Left lung (tissue), 4 donors: ENCODE measurements at regions not wholly inside any gene's neighbourhood (a gene's known extent, or its start where the extent isn't known, plus 50 kb on each side); places are given as distances from the start of the nearest gene placed in this dataset.
A peak's percentile ranks its signal among the peaks of the same experiment; 100 is the strongest.

Source experiments
- ATAC-seq: fragments of 200-7000 bp; cut with Tn5 transposase; one replicate; pipeline ENCODE4 v1.9.1; 2020; ENCODE audit warnings: moderate library complexity
- DNase-seq, 4 donors: peaks; one replicate each; pipeline ENCODE4 v3.0.0-alpha.2; 2013 to 2020
- H3K27ac ChIP-seq, 2 donors: fragments of 200-600 bp; sonication (generic) in 1 of 2; one replicate each; pipeline versions ENCODE4 v1.5.0 to v1.8.0; 2020 to 2021
- H3K27me3 ChIP-seq, 2 donors: fragments of 200-600 bp; sonication (generic) in 1 of 2; one replicate each; pipeline versions ENCODE4 v1.5.0 to v1.8.0; 2020 to 2021
- H3K36me3 ChIP-seq, 2 donors: fragments of 200-600 bp; sonication (generic) in 1 of 2; one replicate each; pipeline versions ENCODE4 v1.5.0 to v1.8.0; 2020 to 2021
- H3K4me1 ChIP-seq, 2 donors: fragments of 200-600 bp; one replicate each; pipeline ENCODE4 v1.8.0; 2021
- H3K4me3 ChIP-seq, 2 donors: fragments of 200-600 bp; sonication (generic) in 1 of 2; one replicate each; pipeline versions ENCODE4 v1.5.0 to v1.8.0; 2020 to 2021; ENCODE audit warnings: mild to moderate bottlenecking in 1 of 2
- H3K9me3 ChIP-seq, 2 donors: fragments of 200-600 bp; sonication (generic) in 1 of 2; one replicate each; pipeline versions ENCODE4 v1.5.0 to v1.8.0; 2020 to 2021
- CTCF ChIP-seq, 2 donors: fragments of 200-600 bp; sonication (generic) in 1 of 2; IDR thresholded peaks; one replicate each; pipeline versions ENCODE4 v1.5.0 to v1.8.0; 2021; ENCODE audit warnings: antibody characterized with exemption in 2 of 2
- intact Hi-C, 2 donors: fragments of 100-400 bp; cut with DNase I; formaldehyde crosslinking; loops; one replicate each; pipeline versions ENCODE4 v1.11.2 to v1.14.2; 2022
- donor health status: DM: no; HTN: yes; CAD: no.
- donor health status: DM: no; HTN: no; CAD: no.

GRCh38 chr18:30632071-30632698 lies 410.4 kb downstream of the DSC3 start:
- Histone ChIP-seq H3K4me1 (no peaks in the 10 kb centered on the region), H3K9me3 (peaks cover 0 to 16% of the 10 kb centered on the region in 2 donors), H3K27ac (no peak overlapping the region), H3K4me3 (no peak overlapping the region), H3K27me3 (no peaks in the 10 kb centered on the region), H3K36me3 (no peaks in the 10 kb centered on the region)
- DNase-seq, result peak in 1 of 4 donors; percentile 24
- no peak for ATAC-seq
- intact Hi-C loops, result no loop called here
- no peak for TF ChIP-seq CTCF (IDR thresholded peaks at IDR 0.05)

- intact Hi-C loops, result loop anchor here in 1 of 2 donors (10.0 kb wide), 1 partner anchor 59 kb away; no protein-coding TSS in a partner anchor
These were observed 416.6 kb downstream of the DSC3 start for GRCh38 chr18:30625961-30626360.

GRCh38 chr18:30623401-30624065 lies 419.0 kb downstream of the DSC3 start:
- Histone ChIP-seq H3K27me3 (no peaks in the 10 kb centered on the region), H3K36me3 (no peaks in the 10 kb centered on the region), H3K9me3 (no peaks in the 10 kb centered on the region), H3K4me3 (no peak overlapping the region), H3K4me1 (no peaks in the 10 kb centered on the region), H3K27ac (no peak overlapping the region)
- intact Hi-C loops, result loop anchor here in 1 of 2 donors (10.0 kb wide), 1 partner anchor 61 kb away; no protein-coding TSS in a partner anchor
- no peak for TF ChIP-seq CTCF (IDR thresholded peaks at IDR 0.05)
- ATAC-seq (no peak), DNase-seq (no peak)

More at GRCh38 chr18:30625961-30626360, 416.6 kb downstream of the DSC3 start:
- no peak for TF ChIP-seq CTCF (IDR thresholded peaks at IDR 0.05)
- no peaks in the 10 kb centered on the region for H3K9me3 ChIP-seq
- H3K4me1 ChIP-seq, result no peaks in the 10 kb centered on the region
- no peaks in the 10 kb centered on the region for H3K36me3 ChIP-seq
- ATAC-seq, result no peak
- no peak overlapping the region for H3K27ac ChIP-seq
- no peak for DNase-seq
- no peaks in the 10 kb centered on the region for H3K27me3 ChIP-seq
- no peak overlapping the region for H3K4me3 ChIP-seq

GRCh38 chr18:30622635-30623034 lies 419.9 kb downstream of the DSC3 start:
- intact Hi-C loops, result loop anchor here in 1 of 2 donors (10.0 kb wide), 1 partner anchor 62 kb away; no protein-coding TSS in a partner anchor
- H3K9me3 ChIP-seq, result no peaks in the 10 kb centered on the region
- H3K27ac ChIP-seq, result no peak overlapping the region
- no peak overlapping the region for H3K4me3 ChIP-seq
- no peak for ATAC-seq
- DNase-seq, result no peak
- TF ChIP-seq CTCF (IDR thresholded peaks at IDR 0.05), result no peak
- H3K36me3 ChIP-seq, result no peaks in the 10 kb centered on the region
- no peaks in the 10 kb centered on the region for H3K27me3 ChIP-seq
- H3K4me1 ChIP-seq, result no peaks in the 10 kb centered on the region

GRCh38 chr18:30622104-30622503 lies 420.4 kb downstream of the DSC3 start:
- H3K9me3 ChIP-seq, result no peaks in the 10 kb centered on the region
- intact Hi-C loops, result loop anchor here in 1 of 2 donors (10.0 kb wide), 1 partner anchor 63 kb away; no protein-coding TSS in a partner anchor
- DNase-seq (no peak), ATAC-seq (no peak)
- TF ChIP-seq CTCF (IDR thresholded peaks at IDR 0.05), result no peak
- H3K36me3 ChIP-seq, result no peaks in the 10 kb centered on the region
- H3K4me1 ChIP-seq, result no peaks in the 10 kb centered on the region
- H3K27ac ChIP-seq, result no peak overlapping the region
- H3K27me3 ChIP-seq, result no peaks in the 10 kb centered on the region
- no peak overlapping the region for H3K4me3 ChIP-seq
